ENCODE measurements at regions not wholly inside any gene's neighbourhood (a gene's known extent, or its start where the extent isn't known, plus 50 kb on each side); places are given as distances from the start of the nearest gene placed in this dataset.
"Not testable (repeated sequence)": the region's sequence is repeated elsewhere in the genome, so short reads cannot be mapped to it uniquely, and the experiment has no call there.

- no peak for DNase-seq
These were observed 241.3 kb upstream of the SFRP2 start for GRCh38 chr4:154030152-154030551.

- no peak for DNase-seq
These were observed 240.3 kb upstream of the SFRP2 start for GRCh38 chr4:154029171-154029570.

DNA sequence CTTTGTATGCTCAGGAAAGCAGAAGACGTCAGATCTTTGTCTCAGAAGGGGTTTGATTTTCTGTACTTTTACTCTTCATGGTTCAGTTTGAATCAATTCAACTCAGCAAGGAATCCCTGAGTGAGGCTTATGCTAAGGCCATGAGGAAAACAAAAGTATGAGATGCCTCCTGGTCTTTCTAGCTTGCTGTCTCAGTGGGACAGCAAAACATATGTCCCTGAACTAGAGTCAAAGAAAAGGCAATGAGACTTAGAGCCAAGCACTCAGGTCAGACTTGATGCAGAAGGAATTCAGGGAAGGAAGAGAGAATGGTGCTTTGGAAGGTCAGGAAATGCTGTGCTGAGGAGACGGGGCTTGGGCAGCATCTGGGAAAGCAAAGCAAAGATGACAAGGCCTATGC lies 236.2 kb upstream of the SFRP2 start:
- DNase-seq: no peak

DNA sequence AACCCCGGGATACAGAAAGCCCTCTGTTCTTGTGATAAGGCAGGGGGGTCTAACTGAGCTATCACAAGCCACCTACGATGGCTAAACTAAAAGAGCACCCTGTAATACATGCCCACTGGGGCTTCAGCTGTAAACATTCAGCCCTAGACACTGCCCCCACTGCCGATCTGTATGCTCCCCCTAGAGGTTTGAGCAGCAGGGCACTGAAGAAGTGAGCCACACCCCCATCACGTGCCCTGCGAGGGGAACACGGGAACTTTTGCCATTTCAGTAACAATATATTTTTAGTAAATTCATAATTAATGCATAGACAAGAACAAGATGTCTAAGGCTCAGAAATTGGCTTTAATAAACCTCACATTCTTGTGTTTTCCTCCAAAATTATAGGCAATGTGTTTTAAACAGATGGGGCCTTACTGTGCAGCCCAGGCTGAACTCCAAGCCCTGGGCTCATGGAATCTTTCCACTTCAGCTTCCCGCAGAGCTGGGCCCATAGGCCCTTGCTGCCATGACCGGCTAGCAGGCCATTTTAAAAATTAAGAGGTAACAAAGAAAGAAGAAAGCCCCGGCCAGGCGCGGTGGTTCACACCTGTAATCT lies 235.3 kb upstream of the SFRP2 start:
- no peak for DNase-seq

- DNase-seq: not testable (repeated sequence)
These were observed 234.8 kb upstream of the SFRP2 start for GRCh38 chr4:154023671-154024070.

DNA sequence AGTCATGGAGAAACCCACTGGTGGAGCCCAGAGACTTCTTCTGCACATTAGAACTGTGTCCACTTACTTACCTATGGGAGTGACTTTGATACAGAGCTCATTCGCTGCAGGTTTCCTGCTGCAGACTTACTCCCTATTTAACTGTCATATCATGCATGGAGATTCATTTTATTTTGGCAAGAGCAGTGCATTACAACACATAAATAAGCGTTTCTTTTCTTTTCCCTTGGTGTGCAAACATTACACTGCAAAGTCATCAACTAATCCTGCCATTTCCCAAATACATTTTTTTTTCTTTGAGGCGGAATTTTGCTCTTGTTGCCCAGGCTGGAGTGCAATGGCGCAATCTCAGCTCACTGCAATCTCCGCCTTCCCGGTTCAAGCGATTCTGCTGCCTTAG lies 230.9 kb upstream of the SFRP2 start:
- no peak for DNase-seq

- no peak for DNase-seq
These were observed 229.8 kb upstream of the SFRP2 start for GRCh38 chr4:154018659-154019058.

- DNase-seq: no peak
These were observed 226.7 kb upstream of the SFRP2 start for GRCh38 chr4:154015578-154015977.

DNA sequence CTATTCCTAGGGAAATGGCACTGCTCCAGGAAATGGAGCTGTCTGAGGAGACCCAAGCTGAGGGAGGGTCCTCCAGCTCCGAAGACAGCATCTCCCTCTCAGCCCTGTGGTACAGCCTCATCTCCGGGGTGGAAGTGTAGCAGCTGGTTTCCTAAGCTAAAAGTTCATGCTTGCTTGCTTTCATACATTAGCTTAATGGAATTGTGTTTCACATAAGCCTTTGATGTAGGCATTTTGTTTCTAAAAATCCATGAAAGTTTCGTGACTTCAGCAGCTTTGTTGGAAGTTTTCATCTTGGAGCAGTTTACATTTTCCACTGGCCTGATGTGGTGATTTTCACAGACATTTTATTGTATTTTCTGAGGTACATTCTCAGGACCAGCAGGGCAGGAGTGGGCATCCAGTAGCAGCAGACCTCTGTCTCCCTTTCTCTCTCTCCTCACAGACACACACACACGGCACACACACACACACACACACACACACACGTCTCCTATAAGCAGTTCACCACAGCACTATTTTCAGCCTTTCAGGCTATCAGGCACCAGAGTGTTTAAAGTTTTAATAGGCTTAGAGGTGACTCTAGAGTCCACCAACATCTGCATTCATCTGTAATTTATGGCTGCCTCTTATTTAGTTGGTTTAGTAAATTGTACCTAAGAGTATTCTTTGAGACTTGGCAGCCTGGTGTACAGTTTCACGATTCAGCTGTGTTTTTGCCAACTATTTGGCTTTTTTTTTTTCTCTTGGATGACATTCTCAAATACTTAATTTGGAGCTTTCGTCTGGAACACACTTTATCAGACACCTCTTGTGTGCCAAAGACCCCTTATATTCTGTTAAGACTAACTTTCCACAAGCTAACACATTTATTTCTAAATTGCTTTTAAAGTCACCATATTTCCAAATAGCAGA lies 225.8 kb upstream of the SFRP2 start:
- peak; percentile 50 for DNase-seq

DNA sequence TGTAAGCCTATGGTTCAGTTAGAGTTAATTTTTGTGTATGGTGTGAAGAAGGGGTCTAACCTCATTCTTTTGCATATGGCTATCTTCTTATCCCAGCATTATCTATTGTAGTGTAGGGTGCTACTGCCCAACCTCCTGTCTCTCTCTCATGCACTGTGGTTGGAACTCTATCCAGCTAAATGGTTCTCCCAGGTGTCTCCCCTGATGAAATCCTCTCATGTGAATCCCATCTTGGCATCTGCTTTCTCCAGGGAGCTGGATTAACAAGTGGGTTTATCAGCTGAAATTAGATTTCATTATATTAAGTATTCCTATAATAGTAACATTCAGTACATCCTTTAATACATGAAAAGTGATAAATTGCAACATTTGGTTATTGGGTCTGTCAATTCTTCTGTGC lies 224.7 kb upstream of the SFRP2 start:
- no peak for DNase-seq

GRCh38 chr4:154010371-154010770 lies 221.5 kb upstream of the SFRP2 start:
- peak; percentile 87 for DNase-seq

DNA sequence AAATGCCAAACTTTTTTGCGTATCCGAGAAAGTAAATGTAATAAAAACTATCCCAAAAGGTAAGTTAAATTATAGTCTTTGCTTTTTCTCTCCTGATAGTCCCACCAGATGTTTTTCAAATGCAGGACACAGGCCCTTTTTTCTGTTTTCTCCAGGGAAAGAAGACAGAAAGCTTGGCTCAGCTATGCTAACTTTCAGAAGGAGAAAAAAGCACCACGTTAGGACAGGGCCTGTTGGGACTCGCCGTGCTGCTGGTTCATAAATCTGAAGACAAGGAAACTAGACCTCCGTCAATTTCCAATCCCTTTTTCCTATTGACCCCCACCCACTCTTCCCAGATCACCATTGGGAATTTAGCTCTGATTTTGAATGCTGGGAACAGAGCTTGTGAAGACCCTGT lies 220.9 kb upstream of the SFRP2 start:
- DNase-seq: no peak

DNA sequence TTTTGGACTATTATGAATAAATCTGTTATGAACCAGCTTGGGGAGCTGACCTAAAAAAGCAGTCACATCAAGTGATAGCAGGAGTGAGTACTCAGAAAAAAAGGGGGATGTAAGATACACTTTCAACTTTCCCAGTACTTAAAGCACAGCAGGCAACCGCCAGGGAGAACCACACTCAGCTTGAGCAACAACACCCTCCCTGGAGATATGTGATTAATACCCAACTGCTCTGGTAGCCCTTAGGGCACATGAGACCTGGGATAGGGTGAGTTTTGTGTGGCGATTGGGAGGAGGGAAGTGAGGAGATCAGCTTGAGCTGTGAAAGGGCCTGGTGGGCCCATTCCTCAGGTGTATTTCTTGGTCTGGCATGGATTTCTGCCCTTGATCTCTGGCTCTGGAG lies 220.3 kb upstream of the SFRP2 start:
- DNase-seq: no peak

DNA sequence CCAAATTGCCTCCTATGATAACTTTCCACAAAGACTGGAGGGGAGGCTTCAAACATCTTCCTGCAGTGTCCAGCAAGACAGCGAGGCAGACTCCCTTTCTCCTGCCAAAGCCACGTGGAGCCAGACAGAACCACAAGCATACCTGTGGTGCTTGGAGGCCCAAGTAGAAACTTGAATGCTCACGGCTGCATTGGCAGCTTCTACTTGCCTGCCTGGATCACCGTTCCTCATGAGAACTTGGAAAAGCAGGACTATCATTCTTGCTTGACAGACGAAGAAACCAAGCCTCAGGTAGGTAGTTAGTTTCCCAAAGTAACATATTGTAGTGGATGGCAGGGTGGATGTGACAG lies 216.3 kb upstream of the SFRP2 start:
- no peak for DNase-seq

- peak; percentile 83 for DNase-seq
These were observed 215.8 kb upstream of the SFRP2 start for GRCh38 chr4:154004507-154005170.

GRCh38 chr4:154004016-154004415 lies 215.1 kb upstream of the SFRP2 start:
- DNase-seq: no peak

DNA sequence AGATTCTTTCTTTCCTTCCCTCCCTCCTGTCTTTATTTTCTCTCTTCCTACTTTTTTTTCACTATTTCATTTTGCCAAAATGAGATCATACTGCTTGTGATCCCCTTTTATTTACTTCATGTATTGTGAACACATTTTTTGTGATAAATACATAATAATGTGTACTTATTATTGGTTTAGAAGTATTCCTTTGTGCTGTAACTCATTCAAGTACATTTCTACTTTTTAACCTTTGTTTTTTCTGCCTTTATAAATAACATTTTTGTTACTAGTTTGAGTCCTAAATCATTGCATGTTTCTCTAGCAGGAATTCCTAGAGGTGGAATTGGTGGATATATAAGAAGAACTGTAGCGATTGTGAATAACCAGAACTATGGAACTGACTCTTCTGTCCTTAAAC lies 214.5 kb upstream of the SFRP2 start:
- no peak for DNase-seq

DNA sequence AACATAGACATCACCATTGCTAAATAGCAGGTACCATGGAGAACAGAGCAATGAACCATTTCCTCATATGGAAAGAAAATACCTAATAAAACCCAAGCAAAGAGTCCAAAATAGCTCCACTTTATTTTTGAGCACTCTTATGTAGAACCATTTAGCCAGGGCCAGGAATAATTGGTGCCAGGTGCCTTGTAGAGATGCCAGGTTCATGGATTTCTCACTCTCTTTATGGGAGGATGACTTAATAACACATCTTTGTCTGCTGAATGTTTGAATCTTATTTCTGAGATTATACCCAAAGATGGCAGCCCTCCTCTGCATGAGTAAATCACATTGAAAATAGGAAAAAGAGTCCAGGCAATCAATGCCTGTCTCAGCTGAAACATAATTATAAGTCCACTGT lies 212.3 kb upstream of the SFRP2 start:
- DNase-seq: no peak

GRCh38 chr4:153997516-153997915 lies 208.6 kb upstream of the SFRP2 start:
- DNase-seq: no peak

DNA sequence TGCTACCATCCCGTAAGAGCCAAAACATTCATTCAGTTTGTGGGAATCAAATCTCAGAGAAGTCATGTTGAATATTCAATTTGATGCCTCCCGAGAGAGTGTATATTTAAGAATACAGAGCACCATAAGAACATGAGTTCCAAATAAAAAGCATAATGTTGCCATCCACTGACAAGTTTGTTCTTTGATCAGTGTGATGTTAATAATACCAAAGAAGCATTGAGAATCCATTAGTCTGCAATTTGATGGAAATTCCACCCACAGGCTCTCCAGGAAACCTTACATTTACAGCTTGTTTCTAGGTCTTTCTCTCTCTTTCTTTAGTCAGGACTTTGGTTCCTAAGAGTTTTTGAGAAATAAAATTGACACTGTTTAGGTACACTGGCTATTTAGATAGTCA lies 200.6 kb upstream of the SFRP2 start:
- DNase-seq: no peak

GRCh38 chr4:153988492-153989363 lies 199.8 kb upstream of the SFRP2 start:
- DNase-seq: no peak

DNA sequence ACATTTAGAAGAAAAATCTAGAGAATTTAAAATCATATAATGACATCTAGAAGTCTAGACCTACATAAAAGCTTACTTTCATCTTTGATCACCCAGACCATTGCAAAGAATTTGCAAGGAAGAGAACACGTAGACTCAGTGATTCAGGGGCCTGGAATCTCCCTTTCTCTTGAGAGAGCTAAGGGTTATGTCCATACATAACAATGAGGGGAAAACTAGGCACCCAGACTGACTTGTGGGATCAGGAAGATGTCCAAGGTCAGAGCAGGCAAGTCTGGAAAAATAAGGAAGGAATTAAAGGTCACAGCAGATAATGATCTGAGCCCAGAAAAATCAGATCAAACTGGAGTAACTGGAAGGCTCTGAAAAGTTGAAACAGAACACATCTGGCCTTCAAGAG lies 198.4 kb upstream of the SFRP2 start:
- no peak for DNase-seq

- DNase-seq: no peak
These were observed 188.1 kb upstream of the SFRP2 start for GRCh38 chr4:153976954-153977353.
